Osteoblast (primary cell): ENCODE measurements at regions not wholly inside any gene's neighbourhood (a gene's known extent, or its start where the extent isn't known, plus 50 kb on each side); places are given as distances from the start of the nearest gene placed in this dataset.
"Not testable (repeated sequence)": the region's sequence is repeated elsewhere in the genome, so short reads cannot be mapped to it uniquely, and the experiment has no call there.

Experiments used
- DNase-seq: peaks from one replicate; pipeline ENCODE4 v3.0.0; 2011; ENCODE audit warnings: low spot score, mixed read lengths; ENCODE audit not compliant: insufficient read length; ENCODE audit errors: missing footprints
- H2AFZ ChIP-seq: 2 replicates; pipeline ENCODE4 v1.6.0; 2011; ENCODE audit warnings: mild to moderate bottlenecking, low read length
- H3K27ac ChIP-seq: 2 replicates; pipeline ENCODE4 v1.5.1; 2011; ENCODE audit warnings: mild to moderate bottlenecking, low read depth, low read length, moderate library complexity
- H3K27me3 ChIP-seq: 2 replicates; pipeline ENCODE4 v1.6.0; 2012; ENCODE audit warnings: mild to moderate bottlenecking, control low read depth, inconsistent platforms, low read length, moderate library complexity; ENCODE audit not compliant: insufficient read depth
- H3K36me3 ChIP-seq: 2 replicates; pipeline ENCODE4 v1.5.1; 2011; ENCODE audit warnings: mild to moderate bottlenecking, low read length, control low read depth, moderate library complexity; ENCODE audit not compliant: insufficient read depth
- H3K4me1 ChIP-seq: 2 replicates; pipeline ENCODE4 v1.5.1; 2011; ENCODE audit warnings: mild to moderate bottlenecking, low read length, control low read depth, moderate library complexity; ENCODE audit not compliant: insufficient read depth
- H3K4me2 ChIP-seq: 2 replicates; pipeline ENCODE4 v1.6.0; 2011; ENCODE audit warnings: mild to moderate bottlenecking, low read length; ENCODE audit not compliant: insufficient read depth
- H3K4me3 ChIP-seq: fragments of 200-600 bp; sonication (generic); 3 replicates; pipeline ENCODE4 v1.5.1; 2012; ENCODE audit warnings: mild to moderate bottlenecking, low read length, inconsistent platforms; ENCODE audit not compliant: insufficient read depth
- H3K79me2 ChIP-seq: 2 replicates; pipeline ENCODE4 v1.6.0; 2012; ENCODE audit warnings: mild to moderate bottlenecking, low read length, control low read depth, inconsistent platforms; ENCODE audit not compliant: insufficient read depth
- H3K9me3 ChIP-seq: 2 replicates; pipeline ENCODE4 v1.5.1; 2011; ENCODE audit warnings: low read depth, low read length, control low read depth
- H4K20me1 ChIP-seq: 2 replicates; pipeline ENCODE4 v1.6.0; 2012; ENCODE audit warnings: mild to moderate bottlenecking, low read length, control low read depth; ENCODE audit not compliant: insufficient read depth
- CTCF ChIP-seq: IDR thresholded peaks from 2 replicates; pipeline ENCODE4 v1.5.1; 2011; ENCODE audit warnings: mild to moderate bottlenecking, low read depth, low read length, moderate library complexity; ENCODE audit errors: extremely low read depth

- Histone ChIP-seq H4K20me1 (no peaks in the 10 kb centered on the region), H3K4me2 (no peak overlapping the region), H3K79me2 (no peaks in the 10 kb centered on the region), H3K27me3 (no peaks in the 10 kb centered on the region), H3K4me3 (no peak overlapping the region), H3K36me3 (no peaks in the 10 kb centered on the region), H3K9me3 (no peaks in the 10 kb centered on the region), H3K4me1 (no peaks in the 10 kb centered on the region), H3K27ac (no peak overlapping the region), H2AFZ (no peak overlapping the region)
- TF ChIP-seq CTCF, result no peak
- no peak for DNase-seq
These were observed 1022.9 kb downstream of the SLC6A15 start for GRCh38 chr12:83889745-83890144.

GRCh38 chr12:83886479-83886878 lies 1026.1 kb downstream of the SLC6A15 start:
- no peak overlapping the region for H3K27ac ChIP-seq
- H3K4me1 ChIP-seq, result no peaks in the 10 kb centered on the region
- TF ChIP-seq CTCF, result no peak
- no peak for DNase-seq
- no peak overlapping the region for H3K4me3 ChIP-seq
- H2AFZ ChIP-seq, result no peak overlapping the region
- H3K36me3 ChIP-seq, result no peaks in the 10 kb centered on the region
- H3K4me2 ChIP-seq, result no peak overlapping the region
- H3K79me2 ChIP-seq, result no peaks in the 10 kb centered on the region
- H4K20me1 ChIP-seq, result no peaks in the 10 kb centered on the region
- H3K9me3 ChIP-seq, result no peaks in the 10 kb centered on the region
- no peaks in the 10 kb centered on the region for H3K27me3 ChIP-seq

- H4K20me1 ChIP-seq, H3K36me3 ChIP-seq, H2AFZ ChIP-seq, H3K4me3 ChIP-seq, H3K4me1 ChIP-seq, H3K27me3 ChIP-seq, H3K79me2 ChIP-seq, H3K4me2 ChIP-seq, H3K9me3 ChIP-seq, DNase-seq, H3K27ac ChIP-seq: not testable (repeated sequence)
These were observed 1041.5 kb downstream of the SLC6A15 start for GRCh38 chr12:83870921-83871599.

GRCh38 chr12:83866477-83866876 lies 1046.1 kb downstream of the SLC6A15 start:
- H3K4me3 ChIP-seq, result no peak overlapping the region
- no peak for TF ChIP-seq CTCF
- H2AFZ ChIP-seq, result no peak overlapping the region
- no peaks in the 10 kb centered on the region for H3K4me1 ChIP-seq
- DNase-seq, result no peak
- H3K36me3 ChIP-seq, result no peaks in the 10 kb centered on the region
- no peak overlapping the region for H3K27ac ChIP-seq
- H4K20me1 ChIP-seq, result no peaks in the 10 kb centered on the region
- H3K27me3 ChIP-seq, result no peaks in the 10 kb centered on the region
- no peaks in the 10 kb centered on the region for H3K9me3 ChIP-seq
- no peak overlapping the region for H3K4me2 ChIP-seq
- no peaks in the 10 kb centered on the region for H3K79me2 ChIP-seq
